HG02938 (cell line): ENCODE measurements at regions not wholly inside any gene's neighbourhood (a gene's known extent, or its start where the extent isn't known, plus 50 kb on each side); places are given as distances from the start of the nearest gene placed in this dataset.

Experiments used
- ATAC-seq: cut with Tn5 transposase; IDR thresholded peaks from one replicate; pipeline ENCODE4 v1.9.1; 2021; ENCODE audit warnings: mild to moderate bottlenecking, moderate library complexity; ENCODE audit not compliant: unreplicated experiment

DNA sequence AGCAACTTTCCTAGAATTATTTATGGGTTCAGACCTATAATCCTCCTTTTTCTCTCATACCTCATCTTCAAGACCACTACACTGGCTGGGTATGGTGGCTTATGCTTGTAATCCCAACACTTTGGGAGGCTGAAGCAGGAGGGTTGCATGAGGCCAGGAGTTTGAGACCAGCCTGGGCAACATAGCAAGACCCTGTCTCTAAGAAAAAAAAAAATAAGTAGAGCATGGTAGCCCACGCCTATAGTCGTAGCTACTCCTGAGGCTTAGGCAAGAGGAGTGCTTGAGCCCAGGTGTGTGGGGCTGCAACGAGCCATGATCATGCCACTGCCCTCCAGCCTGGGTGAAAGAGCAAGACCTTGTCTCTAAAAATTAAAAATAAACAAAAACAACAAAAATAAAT, 832.4 kb downstream of the PCDH18 start:
- no peak for ATAC-seq

DNA sequence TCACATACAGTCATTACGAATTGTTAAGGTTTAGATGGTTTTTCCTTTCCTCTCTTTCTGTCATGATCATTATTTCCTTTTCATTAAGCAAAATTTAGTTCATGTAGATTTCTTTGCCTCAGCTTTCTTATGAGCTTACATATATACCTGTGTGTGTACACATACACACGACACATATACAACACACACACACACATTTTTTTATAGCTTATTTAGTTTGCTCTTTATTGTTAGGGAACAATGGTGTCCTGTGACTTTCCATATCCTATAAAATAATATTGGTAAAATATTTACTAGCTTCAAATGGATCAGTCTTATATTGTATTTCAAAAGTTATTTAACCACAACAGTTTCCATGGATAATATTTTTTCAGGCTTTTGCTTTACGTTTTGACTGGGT, 840.7 kb downstream of the PCDH18 start:
- no peak for ATAC-seq

DNA sequence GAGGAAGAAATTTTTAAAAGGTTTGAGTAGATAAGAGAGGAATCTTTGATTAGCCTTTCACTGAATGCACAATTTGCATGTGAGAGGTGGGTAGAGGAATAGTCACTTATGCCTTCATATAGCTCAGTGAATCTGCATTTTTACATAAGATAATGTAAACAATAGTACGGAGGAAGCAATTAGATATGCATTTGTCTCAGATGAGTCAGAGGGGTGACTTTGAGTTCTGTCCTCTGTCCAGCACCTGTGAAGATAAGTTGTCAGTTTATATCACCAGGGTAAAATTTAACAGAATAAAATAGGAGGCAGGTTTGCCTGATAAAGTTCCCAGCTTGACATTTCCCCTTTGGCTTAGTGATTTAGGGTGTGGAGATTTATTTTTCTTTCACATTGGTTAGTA, 841.9 kb downstream of the PCDH18 start:
- ATAC-seq: no peak

DNA sequence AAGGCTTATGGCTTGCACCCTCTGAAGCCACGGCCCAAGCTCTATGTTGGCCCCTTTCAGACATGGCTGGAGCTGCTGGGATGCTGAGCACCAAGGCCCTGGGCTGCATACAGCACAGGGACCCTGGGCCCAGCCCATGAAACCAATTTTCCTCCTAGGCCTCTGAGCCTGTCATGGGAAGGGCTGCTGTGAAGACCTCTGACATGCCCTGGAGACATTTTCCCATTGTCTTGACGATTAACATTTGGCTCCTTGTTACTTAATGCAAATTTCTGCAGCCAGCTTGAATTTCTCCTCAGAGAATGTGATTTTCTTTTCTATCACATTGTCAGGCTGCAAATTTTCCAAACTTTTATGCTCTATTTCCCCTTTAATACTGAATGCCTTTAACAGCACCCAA, 844.7 kb downstream of the PCDH18 start:
- ATAC-seq: no peak

DNA sequence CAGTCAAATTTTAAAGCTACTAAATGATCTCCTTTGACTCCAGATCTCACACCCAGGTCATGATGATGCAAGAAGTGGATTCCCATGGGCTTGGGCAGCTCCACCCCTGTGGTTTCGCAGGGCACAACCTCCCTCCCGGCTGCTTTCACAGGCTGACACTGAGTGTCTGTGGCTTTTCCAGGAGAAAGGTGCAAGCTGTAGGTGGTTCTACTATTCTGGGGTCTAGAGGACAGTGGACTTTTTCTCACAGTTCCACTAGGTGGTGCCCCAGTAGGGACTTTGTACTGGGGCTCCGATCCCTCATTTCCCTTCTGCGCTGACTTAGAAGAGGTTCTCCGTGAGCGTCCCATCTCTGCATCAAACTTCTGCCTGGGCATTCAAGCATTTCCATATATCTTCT, 845.2 kb downstream of the PCDH18 start:
- no peak for ATAC-seq

DNA sequence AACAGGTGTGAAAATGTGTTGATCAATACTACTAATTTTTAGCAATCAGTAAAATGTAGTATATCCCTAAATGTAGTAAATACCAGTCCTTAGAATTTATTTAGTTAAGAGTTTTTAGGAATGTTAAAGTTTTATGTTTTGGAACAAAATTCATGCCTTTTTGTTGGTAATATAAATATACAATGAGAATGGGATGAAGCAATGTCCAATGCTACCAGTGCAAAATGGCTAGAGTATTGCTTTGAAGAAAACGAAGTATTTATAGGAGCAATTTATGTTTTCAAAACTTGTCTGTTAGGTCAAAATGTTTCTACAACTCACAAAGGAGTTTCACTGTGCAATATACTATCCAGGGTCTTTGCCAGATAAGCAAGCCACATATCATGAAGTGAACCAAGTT, 851.5 kb downstream of the PCDH18 start:
- no peak for ATAC-seq

DNA sequence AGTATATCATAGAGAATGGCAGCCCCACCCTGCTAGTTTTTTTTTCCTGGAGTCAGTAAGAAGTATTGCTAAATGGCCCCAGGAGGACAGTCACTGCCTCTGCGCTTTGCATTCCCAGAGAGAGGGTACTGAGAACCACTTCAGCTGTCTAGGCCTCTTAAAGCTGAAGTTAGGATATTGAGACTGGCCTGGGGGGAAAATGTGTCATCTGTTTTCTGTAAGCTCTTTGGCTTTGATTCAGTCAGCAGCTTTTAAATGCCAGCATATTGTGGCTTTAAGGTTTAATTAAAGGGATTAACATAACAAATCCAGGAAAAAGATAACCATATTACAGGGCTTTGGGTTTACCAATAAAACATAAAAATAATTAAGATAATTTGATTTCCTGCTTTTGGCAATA, 852.0 kb downstream of the PCDH18 start:
- ATAC-seq: no peak

DNA sequence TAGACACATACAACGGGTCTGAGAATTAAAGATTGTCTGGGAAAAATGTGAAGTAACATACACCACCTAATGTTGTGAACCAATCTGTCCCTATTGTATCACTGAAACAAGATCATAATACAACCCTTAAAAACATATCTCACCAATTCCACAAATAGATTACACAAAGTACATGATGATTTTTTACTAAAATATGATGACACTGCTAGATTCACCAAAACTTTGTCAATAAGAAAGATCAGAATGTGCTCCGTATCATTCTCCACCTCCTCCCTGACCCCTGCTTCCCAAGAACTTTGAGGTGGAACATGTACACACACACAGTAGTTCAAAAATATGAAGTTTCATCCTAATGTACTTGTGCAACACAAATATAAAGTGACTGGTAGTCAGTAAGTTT, 862.0 kb downstream of the PCDH18 start:
- ATAC-seq: no peak

DNA sequence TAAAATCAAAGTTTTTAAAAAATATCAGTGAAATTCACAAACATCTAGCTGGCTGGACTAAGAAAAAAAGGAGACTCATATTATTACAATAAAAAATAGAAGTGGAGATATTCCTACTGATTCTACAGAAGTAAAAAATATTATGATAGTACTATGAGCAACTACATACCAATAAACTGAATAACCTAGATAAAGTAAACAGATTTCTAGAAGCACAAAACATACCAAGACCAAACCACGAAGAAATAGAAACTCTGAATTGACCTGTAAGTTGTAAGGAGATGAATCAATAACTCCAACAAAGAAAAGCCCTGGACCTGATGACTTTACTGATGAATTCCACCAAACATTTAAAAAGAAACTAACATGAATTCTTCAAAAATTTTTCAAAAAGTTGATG, 867.3 kb downstream of the PCDH18 start:
- no peak for ATAC-seq

DNA sequence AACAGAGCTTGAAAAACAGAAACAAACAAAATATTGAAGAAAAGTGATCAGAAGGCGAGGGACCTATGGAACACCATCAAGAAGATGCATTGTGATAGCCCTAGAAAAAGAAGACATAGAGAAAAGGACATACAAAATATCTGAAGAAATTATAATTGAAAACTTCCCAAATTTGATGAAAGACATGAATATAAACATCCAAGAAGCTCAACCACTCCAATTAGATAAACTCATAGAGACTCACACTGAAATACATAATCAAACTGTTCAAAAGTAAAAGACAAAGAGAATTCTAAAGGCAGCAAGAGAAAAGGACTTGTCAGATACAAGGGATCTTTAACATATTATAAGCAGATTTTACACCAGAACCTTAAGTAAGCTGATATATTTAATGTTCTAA, 869.8 kb downstream of the PCDH18 start:
- ATAC-seq: no peak

DNA sequence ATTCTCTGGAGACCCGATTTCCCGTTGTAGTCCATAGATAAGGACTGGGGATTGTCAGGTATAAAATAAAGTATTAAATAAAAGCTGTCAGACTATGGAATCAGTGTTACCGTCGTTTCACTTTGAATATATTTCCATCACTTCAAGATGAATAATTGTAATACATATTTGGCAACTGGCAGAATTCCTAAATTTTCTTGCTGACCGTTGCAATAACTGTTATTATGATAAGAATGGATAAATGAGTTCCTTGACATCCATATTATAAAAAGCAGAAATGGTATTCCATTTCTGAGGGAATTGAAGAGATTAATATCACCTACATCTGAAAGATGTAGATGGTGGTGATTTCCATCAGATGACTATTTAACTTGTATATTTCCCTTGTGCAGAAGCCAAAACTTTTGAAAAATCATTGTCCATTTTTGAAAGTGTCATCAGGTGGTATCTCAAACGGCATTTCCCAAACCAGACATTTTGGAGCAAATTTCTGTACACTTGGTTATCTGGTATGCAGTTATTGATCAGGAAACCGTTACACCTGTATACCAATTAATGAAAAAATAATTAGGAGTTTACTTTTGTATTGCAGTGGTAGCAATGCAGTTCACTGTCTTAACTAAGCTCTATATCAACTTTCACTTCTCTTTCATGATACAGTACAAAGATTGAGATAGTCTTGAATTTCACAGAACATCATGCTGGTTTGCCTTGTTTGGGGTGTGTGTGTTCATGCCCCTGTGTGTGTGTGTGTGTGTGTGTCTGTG, 878.5 kb downstream of the PCDH18 start:
- ATAC-seq: no peak

DNA sequence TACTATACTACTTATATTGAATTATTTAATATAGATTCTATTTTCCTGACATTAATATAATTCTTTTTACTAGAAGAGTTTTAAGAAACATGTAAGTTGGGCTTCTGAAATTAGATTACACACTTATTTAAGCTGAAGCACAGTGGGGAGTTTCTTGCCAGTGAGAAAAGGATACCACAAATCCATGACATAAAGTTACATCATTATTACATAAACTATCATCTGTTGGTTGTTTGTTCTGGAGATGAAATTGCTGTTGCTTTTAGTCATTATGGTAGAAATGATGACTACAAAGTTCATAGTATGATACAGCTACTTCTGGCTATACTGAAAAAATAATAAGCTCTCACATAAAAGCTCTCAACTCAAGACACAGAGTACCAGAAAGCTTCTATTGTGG, 880.4 kb downstream of the PCDH18 start:
- no peak for ATAC-seq

DNA sequence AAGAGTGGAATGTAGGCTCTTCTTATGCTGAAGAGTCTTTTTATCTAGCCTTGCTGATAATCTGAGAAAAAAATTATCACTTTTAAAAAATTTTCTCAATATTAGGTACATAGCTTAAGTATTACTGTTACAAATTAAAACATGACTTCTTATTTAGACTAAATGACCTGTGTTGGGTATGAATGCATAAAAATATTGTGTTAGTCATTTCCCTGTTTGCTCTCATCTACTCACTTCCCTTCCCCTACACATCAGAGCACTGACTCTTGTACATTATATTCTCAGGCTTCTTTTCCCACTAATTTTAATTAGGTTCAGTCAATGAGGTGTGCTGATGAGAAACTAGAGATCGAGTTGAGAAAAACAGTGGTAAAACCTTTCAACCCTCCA, 881.0 kb downstream of the PCDH18 start:
- ATAC-seq: no peak

DNA sequence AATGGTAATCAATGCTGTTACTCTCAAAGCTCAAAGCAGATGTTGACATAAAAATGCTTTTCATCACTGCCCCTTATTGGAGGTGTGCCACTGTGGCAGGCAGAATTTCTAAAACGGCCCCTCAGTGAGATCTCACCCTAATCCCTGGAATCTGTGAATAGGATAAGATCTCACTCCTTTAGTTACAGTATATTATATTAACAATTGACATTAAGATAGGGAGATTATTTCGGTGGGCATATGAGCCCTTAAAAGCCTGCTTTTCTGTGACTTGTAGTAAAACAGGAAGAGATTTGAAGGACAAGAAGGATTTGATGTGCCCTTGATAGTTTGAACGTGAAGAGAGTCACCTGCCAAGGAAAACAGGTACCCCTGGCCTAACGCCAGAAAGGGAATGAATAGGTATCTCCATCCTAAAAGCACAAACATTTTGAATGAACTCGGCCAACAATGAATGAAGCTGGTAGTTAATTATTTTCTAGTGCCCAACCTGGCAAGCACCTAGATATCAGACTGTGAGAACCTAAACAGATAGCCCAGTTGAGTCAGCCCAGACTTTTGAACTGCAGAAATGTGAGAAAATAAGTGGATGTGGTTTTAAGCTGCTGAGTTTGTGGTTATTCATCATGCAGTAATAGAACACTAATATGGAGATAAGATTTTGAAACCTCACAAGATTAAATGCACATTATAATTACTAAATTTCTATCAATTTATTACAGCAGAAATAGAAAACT, 881.6 kb downstream of the PCDH18 start:
- peak; percentile 81 for ATAC-seq

DNA sequence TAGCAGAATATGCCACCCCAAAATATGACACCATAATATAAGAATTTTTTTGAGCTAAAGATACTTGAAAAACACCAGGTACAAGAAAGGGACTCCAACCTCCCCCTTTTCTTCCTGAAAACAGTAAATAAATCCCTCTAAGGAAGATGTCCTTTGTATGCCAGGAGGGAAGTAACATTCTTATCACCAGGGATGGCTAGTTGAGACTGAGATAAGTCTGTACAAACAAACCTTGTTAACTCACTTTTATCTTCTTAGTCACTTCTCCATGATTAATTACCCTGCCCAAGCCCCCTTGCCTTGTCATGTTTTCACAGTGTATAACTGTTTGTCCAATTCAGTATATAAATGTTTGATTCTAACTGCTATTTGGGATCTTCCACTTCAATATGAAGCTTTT, 888.0 kb downstream of the PCDH18 start:
- ATAC-seq: no peak

DNA sequence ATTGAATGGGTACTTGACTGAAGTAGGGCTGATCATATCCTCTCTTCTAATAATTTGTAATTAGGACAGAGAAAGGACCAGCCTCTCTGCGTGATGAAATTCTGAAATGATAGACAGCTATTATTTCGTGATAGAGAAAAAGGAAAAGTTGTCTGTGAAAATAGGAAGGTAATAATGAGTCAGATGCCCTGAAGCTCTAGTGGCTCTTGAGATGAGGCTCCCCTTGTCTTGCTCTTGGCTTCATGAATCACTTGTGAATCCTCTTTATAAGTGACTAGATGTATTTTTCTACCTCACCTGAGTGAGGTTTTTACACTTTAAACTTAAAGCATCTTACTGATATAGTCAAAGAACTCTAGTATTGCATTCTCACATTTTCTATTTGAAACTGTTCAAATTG, 888.9 kb downstream of the PCDH18 start:
- no peak for ATAC-seq

DNA sequence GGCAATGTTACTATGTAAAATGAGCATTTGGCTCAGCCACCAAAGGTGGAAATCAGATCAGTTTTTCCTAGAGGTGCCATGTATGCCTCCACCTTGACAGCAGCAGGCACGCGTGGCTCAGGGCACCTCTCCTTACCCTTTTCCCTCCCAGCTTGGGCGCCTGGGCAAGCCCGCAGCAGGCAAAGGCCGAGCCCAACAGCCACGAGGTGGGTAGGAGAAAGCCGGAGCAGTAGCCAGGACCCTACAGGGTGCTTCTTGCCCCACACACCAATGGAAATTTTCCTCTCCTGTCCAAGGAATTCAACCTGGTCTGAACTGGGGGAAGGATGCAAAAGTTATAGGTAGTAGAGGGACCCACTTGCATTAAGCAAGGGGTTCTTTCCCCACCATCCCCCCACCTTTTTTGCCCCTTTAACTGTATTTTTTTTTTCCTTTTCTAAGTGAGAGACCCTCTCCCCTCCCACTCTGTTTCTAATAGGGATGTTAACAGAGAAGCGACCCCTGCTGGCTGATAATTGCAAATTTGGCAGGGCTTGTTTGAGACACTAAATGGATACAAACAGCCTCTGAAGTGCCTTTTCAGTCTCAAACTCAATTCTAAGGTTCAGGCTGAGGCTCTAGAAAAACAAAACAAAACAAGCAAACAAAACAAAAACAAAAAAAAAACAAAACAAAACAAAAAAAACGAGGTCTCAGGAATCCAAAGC, 895.1 kb downstream of the PCDH18 start:
- ATAC-seq: no peak

DNA sequence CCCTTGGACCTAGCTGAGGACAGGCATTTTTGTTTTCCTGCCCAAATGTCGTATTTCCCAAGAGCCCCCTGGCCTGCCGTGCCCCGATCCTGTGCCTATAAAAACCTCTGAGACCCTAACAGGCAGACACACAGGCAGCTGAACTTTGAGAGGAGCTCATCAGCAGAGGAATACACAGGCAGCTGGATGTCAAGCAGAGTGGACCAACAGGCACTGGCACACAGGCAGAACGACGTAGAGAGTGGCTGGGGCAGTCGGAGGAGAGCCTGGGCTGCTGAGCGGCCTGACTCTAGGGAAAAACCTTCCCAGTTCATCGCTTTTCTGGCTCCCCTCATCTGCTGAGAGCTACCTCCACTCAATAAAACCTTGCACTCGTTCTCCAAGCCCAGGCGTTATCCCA, 896.1 kb downstream of the PCDH18 start:
- ATAC-seq: no peak

DNA sequence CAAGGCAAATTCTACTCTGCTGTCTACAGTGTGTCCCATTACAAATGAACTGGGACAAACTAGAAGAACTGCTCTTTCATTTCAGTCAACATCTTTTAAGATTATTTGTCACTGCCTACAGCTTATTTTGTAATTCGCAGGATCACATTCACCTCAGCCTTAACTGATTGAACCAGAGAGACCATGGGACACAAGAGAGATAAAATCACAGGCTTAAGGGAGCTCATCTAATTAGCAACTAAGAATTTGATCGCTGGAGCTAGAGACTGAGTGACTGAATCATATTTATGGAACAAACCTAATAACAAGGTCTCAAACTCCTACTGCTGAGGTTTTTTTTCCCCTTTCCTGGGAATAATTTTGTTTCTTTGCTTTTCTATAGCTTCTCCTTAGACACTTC, 898.2 kb downstream of the PCDH18 start:
- ATAC-seq: no peak

DNA sequence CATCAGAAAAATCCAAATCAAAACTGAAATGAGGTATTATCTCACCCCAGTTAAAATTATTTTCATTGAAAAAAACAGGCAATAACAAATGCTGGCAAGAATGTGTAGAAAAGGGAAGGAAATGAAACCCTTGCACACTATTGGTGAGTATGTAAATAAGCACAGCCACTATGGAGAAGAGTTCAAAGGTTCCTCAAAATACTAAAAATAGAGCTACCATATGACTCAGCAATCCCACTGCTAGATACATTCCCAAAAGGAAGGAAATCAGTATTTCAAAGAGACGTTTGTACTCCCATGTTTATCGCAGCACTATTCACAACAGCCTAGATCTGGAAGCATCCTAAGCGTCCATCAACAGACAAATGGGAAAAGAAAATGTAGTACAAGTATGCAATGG, 932.4 kb downstream of the PCDH18 start:
- no peak for ATAC-seq

DNA sequence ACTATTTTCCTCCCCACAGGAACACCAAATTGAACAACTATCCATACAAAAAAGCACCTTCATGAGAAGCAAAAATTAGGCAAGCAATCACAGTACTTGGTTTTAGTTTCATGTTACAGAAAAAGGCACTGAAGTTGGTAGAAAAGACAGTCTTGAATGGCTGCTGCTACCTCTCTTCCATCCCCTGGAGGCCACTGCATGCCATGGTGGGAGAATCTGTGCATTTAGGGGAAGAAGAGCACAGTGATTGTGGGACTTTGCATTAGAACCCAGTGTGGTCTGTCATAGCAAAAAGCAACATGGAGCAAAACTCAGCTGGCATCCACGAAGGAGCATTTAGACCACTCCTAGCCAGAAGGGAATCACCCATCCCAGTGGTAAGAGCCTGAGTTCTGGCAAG, 941.9 kb downstream of the PCDH18 start:
- no peak for ATAC-seq

DNA sequence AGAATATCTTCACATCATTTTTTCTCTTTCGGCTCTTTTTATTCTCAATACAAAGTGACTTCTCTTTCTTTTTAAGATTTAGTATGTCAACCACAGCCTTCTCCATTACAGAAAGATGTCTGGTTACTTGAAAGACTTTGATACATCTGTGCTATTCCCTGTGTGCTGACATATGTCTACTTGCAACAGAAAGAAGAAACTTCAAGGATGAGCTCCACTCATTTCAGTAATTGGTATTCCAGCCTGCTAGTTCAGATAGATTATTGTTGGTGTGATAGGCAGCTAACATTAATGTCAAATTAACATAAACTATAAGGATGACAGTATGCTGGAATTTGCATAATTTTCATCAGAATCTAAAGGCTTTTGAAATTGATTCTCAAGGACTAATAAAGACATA, 948.7 kb downstream of the PCDH18 start:
- no peak for ATAC-seq
